DND-41 (cell line): ENCODE measurements at regions not wholly inside any gene's neighbourhood (a gene's known extent, or its start where the extent isn't known, plus 50 kb on each side); places are given as distances from the start of the nearest gene placed in this dataset.

Experiments
- ATAC-seq: fragments of 200-7000 bp; cut with Tn5 transposase; 3 replicates; pipeline ENCODE4 v1.9.1; 2021; ENCODE audit warnings: low read depth; ENCODE audit not compliant: insufficient read depth
- DNase-seq: peaks from one replicate; pipeline ENCODE4 v3.0.0-alpha.2; 2020
- H2AFZ ChIP-seq: 2 replicates; pipeline ENCODE4 v1.6.0; 2012; ENCODE audit warnings: low read depth, low read length
- H3K27ac ChIP-seq: 2 replicates; pipeline ENCODE4 v1.5.1; 2012; ENCODE audit warnings: low read length, inconsistent platforms
- H3K27me3 ChIP-seq: fragments of 200-600 bp; sonication (generic); 2 replicates; pipeline ENCODE4 v1.6.0; 2012; ENCODE audit warnings: low read length, mild to moderate bottlenecking, inconsistent platforms; ENCODE audit not compliant: insufficient read depth, poor library complexity
- H3K36me3 ChIP-seq: 2 replicates; pipeline ENCODE4 v1.5.1; 2012; ENCODE audit warnings: low read length, inconsistent platforms; ENCODE audit not compliant: insufficient read depth
- H3K4me1 ChIP-seq: 2 replicates; pipeline ENCODE4 v1.5.1; 2012; ENCODE audit warnings: mild to moderate bottlenecking, low read length; ENCODE audit not compliant: insufficient read depth
- H3K4me2 ChIP-seq: 2 replicates; pipeline ENCODE4 v1.6.0; 2012; ENCODE audit warnings: mild to moderate bottlenecking, moderate library complexity, low read length, inconsistent platforms; ENCODE audit not compliant: insufficient read depth
- H3K4me3 ChIP-seq, 2 experiments: fragments of 200-600 bp in 1 of 2; shearing (Covaris generic) in 1 of 2; 2 replicates each; pipeline ENCODE4 v1.5.1; 2012 to 2016; ENCODE audit warnings: inconsistent platforms in 2 of 2, low read length in 2 of 2, mild to moderate bottlenecking in 2 of 2, low read depth in 1 of 2, moderate library complexity in 1 of 2
- H3K79me2 ChIP-seq: 2 replicates; pipeline ENCODE4 v1.6.0; 2012; ENCODE audit warnings: low read length, inconsistent platforms; ENCODE audit not compliant: insufficient read depth
- H3K9ac ChIP-seq: 2 replicates; pipeline ENCODE4 v1.6.0; 2012; ENCODE audit warnings: low read depth, mild to moderate bottlenecking, inconsistent platforms, low read length, moderate library complexity
- H3K9me3 ChIP-seq: 2 replicates; pipeline ENCODE4 v1.5.1; 2012; ENCODE audit warnings: low read length, moderate library complexity, mild to moderate bottlenecking, inconsistent platforms; ENCODE audit not compliant: insufficient read depth, severe bottlenecking
- H4K20me1 ChIP-seq: 2 replicates; pipeline ENCODE4 v1.6.0; 2012; ENCODE audit warnings: low read length; ENCODE audit not compliant: insufficient read depth
- CTCF ChIP-seq: IDR thresholded peaks from 2 replicates; pipeline ENCODE4 v1.5.1; 2012; ENCODE audit warnings: borderline replicate concordance, low read length, moderate library complexity, mild to moderate bottlenecking; ENCODE audit not compliant: poor library complexity, severe bottlenecking; ENCODE audit errors: extremely low read depth
- EZH2 ChIP-seq: IDR thresholded peaks from 3 replicates; pipeline ENCODE4 v1.6.1; 2012; ENCODE audit warnings: borderline replicate concordance, low read depth, mild to moderate bottlenecking, moderate library complexity, low read length, inconsistent platforms; ENCODE audit not compliant: severe bottlenecking

- no peaks in the 10 kb centered on the region for H3K4me1 ChIP-seq
- no peak overlapping the region for H3K4me2 ChIP-seq
- H3K27me3 ChIP-seq, result no peaks in the 10 kb centered on the region
- H3K36me3 ChIP-seq, result no peaks in the 10 kb centered on the region
- H3K9me3 ChIP-seq, result no peaks in the 10 kb centered on the region
- no peak for DNase-seq
- no peak overlapping the region for H2AFZ ChIP-seq
- no peak overlapping the region for H3K27ac ChIP-seq
- no peak overlapping the region for H3K4me3 ChIP-seq
- TF ChIP-seq EZH2 (no peak), CTCF (no peak)
- no peaks in the 10 kb centered on the region for H4K20me1 ChIP-seq
- no peak for ATAC-seq
- H3K79me2 ChIP-seq, result no peaks in the 10 kb centered on the region
- no peak overlapping the region for H3K9ac ChIP-seq
Observed at GRCh38 chr7:110246118-110246517, 844.8 kb upstream of the LRRN3 start.

DNA sequence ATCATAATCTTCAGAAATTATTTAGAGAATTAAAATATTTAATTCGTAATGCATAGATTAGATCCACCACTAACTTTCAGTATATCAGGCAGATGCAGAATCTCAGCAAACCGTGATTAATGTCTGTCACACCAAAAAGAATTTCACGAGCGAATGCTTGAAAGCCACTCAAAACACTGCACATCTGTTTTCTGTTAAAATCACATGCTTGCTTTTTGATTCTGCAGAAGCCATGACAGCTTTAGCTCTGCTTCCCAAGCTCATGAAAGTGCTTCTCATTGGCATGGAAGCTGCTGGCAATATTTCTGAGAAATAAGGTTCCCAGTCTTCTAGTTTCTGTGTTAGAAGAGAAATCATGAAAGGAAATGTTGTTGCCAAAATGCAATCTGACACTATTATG lies 837.8 kb upstream of the LRRN3 start:
- ATAC-seq (no peak), DNase-seq (no peak)
- Histone ChIP-seq H3K4me3 (no peak overlapping the region), H3K4me2 (no peak overlapping the region), H3K4me1 (no peaks in the 10 kb centered on the region), H3K27me3 (no peaks in the 10 kb centered on the region), H4K20me1 (no peaks in the 10 kb centered on the region), H3K9me3 (no peaks in the 10 kb centered on the region), H3K27ac (no peak overlapping the region), H3K79me2 (no peaks in the 10 kb centered on the region), H2AFZ (no peak overlapping the region), H3K36me3 (no peaks in the 10 kb centered on the region), H3K9ac (no peak overlapping the region)
- TF ChIP-seq EZH2 (no peak), CTCF (no peak)

GRCh38 chr7:110257673-110258072 lies 833.3 kb upstream of the LRRN3 start:
- Histone ChIP-seq H3K27me3 (no peaks in the 10 kb centered on the region), H3K27ac (no peak overlapping the region), H2AFZ (no peak overlapping the region), H3K4me1 (no peaks in the 10 kb centered on the region), H3K4me3 (no peak overlapping the region), H3K4me2 (no peak overlapping the region), H3K36me3 (no peaks in the 10 kb centered on the region), H3K9me3 (peaks cover 3% of the 10 kb centered on the region), H3K79me2 (no peaks in the 10 kb centered on the region), H3K9ac (no peak overlapping the region), H4K20me1 (no peaks in the 10 kb centered on the region)
- no peak for DNase-seq
- TF ChIP-seq EZH2 (no peak), CTCF (no peak)
- ATAC-seq, result no peak

DNA sequence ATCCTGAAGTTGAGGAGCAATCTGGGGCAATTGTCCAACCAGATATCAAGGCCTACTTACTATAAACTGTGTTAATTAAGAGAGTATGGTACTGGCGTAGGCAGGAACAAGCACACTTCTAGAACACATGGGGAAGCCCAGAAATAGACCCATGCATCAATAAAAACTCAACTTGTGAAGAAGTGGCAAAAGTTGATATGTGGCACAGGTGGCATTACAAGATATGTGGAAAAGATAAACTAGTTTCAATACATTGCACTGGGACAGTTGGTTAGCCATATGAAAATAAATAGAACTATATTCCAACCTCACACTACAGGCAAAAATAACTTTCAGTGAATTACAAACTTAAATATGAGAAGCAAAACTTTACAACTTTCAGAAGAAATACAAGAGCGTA lies 828.7 kb upstream of the LRRN3 start:
- H2AFZ ChIP-seq, result no peak overlapping the region
- H3K4me2 ChIP-seq, result no peak overlapping the region
- H3K9ac ChIP-seq, result no peak overlapping the region
- no peak for DNase-seq
- H3K36me3 ChIP-seq, result no peaks in the 10 kb centered on the region
- no peak overlapping the region for H3K4me3 ChIP-seq
- no peak for ATAC-seq
- no peaks in the 10 kb centered on the region for H4K20me1 ChIP-seq
- no peak overlapping the region for H3K27ac ChIP-seq
- peaks cover 3% of the 10 kb centered on the region for H3K9me3 ChIP-seq
- no peak for TF ChIP-seq EZH2
- TF ChIP-seq CTCF, result no peak
- no peaks in the 10 kb centered on the region for H3K27me3 ChIP-seq
- H3K4me1 ChIP-seq, result no peaks in the 10 kb centered on the region
- no peaks in the 10 kb centered on the region for H3K79me2 ChIP-seq
